ENCODE measurements at regions not wholly inside any gene's neighbourhood (a gene's known extent, or its start where the extent isn't known, plus 50 kb on each side); places are given as distances from the start of the nearest gene placed in this dataset.

DNA sequence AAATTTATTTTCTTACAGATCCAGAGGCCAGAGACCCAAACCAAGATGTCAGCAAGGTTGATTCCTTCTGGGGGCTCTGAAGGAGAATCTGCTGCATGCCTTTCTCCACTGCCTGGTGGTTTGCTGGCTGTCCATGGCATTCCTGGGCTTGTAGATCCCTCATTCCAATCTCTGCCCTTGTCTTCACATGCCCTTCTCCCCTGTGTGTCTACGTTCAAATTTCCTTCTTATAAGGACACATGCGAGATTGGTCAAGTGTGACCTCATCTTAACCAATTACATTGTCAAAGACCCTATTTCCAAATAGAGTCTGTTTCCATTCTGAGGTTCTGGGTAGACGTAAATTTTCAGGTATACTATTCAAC is 84.5 kb upstream of the RAI14 start:
- intact Hi-C loops (cut with micrococcal nuclease) (no loop called here), in situ Hi-C loops (cut with MboI) (no loop called here)
- Histone ChIP-seq H3K79me2 (ENCODE audit: control insufficient read depth, insufficient read depth, low read length) (no peaks in the 10 kb centered on the region), H4K20me1 (replicated peaks; ENCODE audit: control insufficient read depth, insufficient read depth, low read length) (no peaks in the 10 kb centered on the region), H3K9ac (ENCODE audit: insufficient read depth in 1 of 2, low read depth in 2 of 2, low read length in 2 of 2) (no peak overlapping the region), H3K9me1 (ENCODE audit: control insufficient read depth, insufficient read depth, low read length) (no peaks in the 10 kb centered on the region), H3K27ac (ENCODE audit: extremely low read depth, low read depth, low read length) (no peak overlapping the region), H3K4me1 (replicated peaks in 1 of 2; ENCODE audit: control insufficient read depth in 2 of 2, insufficient read depth in 2 of 2, low read length in 2 of 2) (no peaks in the 10 kb centered on the region; a peak in 1 of 5 replicates), H3K4me3 (no peak overlapping the region), H3K9me3 (replicated peaks; ENCODE audit: control insufficient read depth, insufficient read depth, low read depth, low read length) (no peaks in the 10 kb centered on the region), H2AFZ (ENCODE audit: low read depth, low read length) (no peak overlapping the region), H3K27me3 (ENCODE audit: control insufficient read depth in 2 of 2, insufficient read depth in 2 of 2, low read length in 2 of 2) (peaks cover 3 to 4% of the 10 kb centered on the region in 2 experiments; a peak in 3 of 5 replicates), H3K4me2 (ENCODE audit: insufficient read depth, low read length) (no peak overlapping the region), H3K36me3 (ENCODE audit: control insufficient read depth, insufficient read depth, low read length) (no peaks in the 10 kb centered on the region)
- ChIA-PET CTCF (ENCODE audit: low intra/inter-chr PET ratio) (no interaction called here), POLR2A (no interaction called here)
- BruUV-seq (replicated peaks) = no TSS peak
- no peak for ATAC-seq
- 23% methylated on average over 3 of the region's 3 CpGs for WGBS (ENCODE audit: insufficient coverage, low coverage, missing lambda C conversion rate)
- DNase-seq (ENCODE audit: extremely low read depth in 1 of 4, low spot score in 3 of 4) = no peak
- TF ChIP-seq ZNF23 (CRISPR knock-in tag; IDR thresholded peaks at IDR 0.05) = no peak
- no peak for TF ChIP-seq HDGF (IDR thresholded peaks at IDR 0.05)
- no peak for TF ChIP-seq NFXL1 (CRISPR knock-in tag; IDR thresholded peaks at IDR 0.05)
- no peak for TF ChIP-seq L3MBTL2 (IDR thresholded peaks at IDR 0.05)
- TF ChIP-seq NCOA6 (IDR thresholded peaks at IDR 0.05) = no peak
- TF ChIP-seq, protein P1, sequence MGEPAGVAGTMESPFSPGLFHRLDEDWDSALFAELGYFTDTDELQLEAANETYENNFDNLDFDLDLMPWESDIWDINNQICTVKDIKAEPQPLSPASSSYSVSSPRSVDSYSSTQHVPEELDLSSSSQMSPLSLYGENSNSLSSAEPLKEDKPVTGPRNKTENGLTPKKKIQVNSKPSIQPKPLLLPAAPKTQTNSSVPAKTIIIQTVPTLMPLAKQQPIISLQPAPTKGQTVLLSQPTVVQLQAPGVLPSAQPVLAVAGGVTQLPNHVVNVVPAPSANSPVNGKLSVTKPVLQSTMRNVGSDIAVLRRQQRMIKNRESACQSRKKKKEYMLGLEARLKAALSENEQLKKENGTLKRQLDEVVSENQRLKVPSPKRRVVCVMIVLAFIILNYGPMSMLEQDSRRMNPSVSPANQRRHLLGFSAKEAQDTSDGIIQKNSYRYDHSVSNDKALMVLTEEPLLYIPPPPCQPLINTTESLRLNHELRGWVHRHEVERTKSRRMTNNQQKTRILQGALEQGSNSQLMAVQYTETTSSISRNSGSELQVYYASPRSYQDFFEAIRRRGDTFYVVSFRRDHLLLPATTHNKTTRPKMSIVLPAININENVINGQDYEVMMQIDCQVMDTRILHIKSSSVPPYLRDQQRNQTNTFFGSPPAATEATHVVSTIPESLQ (CRISPR knock-in tag; IDR thresholded peaks at IDR 0.05) = no peak
- TF ChIP-seq MBD2 (IDR thresholded peaks at IDR 0.05; ENCODE audit: borderline replicate concordance, low read depth) = no peak
- TF ChIP-seq CBFA2T2 (conservative IDR thresholded peaks at IDR 0.05) = no peak
- no peak for TF ChIP-seq ZNF212 (CRISPR knock-in tag; IDR thresholded peaks at IDR 0.05)
- no peak for TF ChIP-seq SRF (CRISPR knock-in tag; IDR thresholded peaks at IDR 0.05)
- TF ChIP-seq ZNF3 (CRISPR knock-in tag; IDR thresholded peaks at IDR 0.05) = no peak
- no peak for TF ChIP-seq SREBF1 (IDR thresholded peaks at IDR 0.05; ENCODE audit: borderline replicate concordance, low read depth, low read length)
- no peak for TF ChIP-seq SNRNP70 (optimal IDR thresholded peaks at IDR 0.05; ENCODE audit: low read depth, low read length)
- FAIRE-seq = no peak

Data from K562 (cell line).